Trophoblast cell (in vitro differentiated cells and primary cell): ENCODE measurements at regions not wholly inside any gene's neighbourhood (a gene's known extent, or its start where the extent isn't known, plus 50 kb on each side); places are given as distances from the start of the nearest gene placed in this dataset.
"Not testable (repeated sequence)": the region's sequence is repeated elsewhere in the genome, so short reads cannot be mapped to it uniquely, and the experiment has no call there.

ENCODE experiments used
- DNase-seq, 2 donors: peaks; one replicate each; pipeline ENCODE4 v3.0.0-alpha.2; 2016
- H2AFZ ChIP-seq: 2 replicates; pipeline ENCODE4 v1.6.1; 2013; ENCODE audit warnings: low read length, moderate library complexity, mild to moderate bottlenecking; ENCODE audit not compliant: insufficient read depth, poor library complexity
- H2AK5ac ChIP-seq: 2 replicates; pipeline ENCODE4 v1.6.1; 2013; ENCODE audit warnings: mild to moderate bottlenecking, low read length
- H2BK120ac ChIP-seq: 2 replicates; pipeline ENCODE4 v1.6.1; 2013; ENCODE audit warnings: low read length, mild to moderate bottlenecking, moderate library complexity; ENCODE audit not compliant: insufficient read depth, poor library complexity
- H2BK12ac ChIP-seq: 2 replicates; pipeline ENCODE4 v1.6.1; 2013; ENCODE audit warnings: mild to moderate bottlenecking, low read length, moderate library complexity
- H2BK5ac ChIP-seq: 2 replicates; pipeline ENCODE4 v1.6.1; 2013; ENCODE audit warnings: low read length, low read depth, moderate library complexity, mild to moderate bottlenecking; ENCODE audit not compliant: poor library complexity
- H3K14ac ChIP-seq: 2 replicates; pipeline ENCODE4 v1.6.1; 2013; ENCODE audit warnings: mild to moderate bottlenecking, low read length
- H3K18ac ChIP-seq: 2 replicates; pipeline ENCODE4 v1.6.1; 2013; ENCODE audit warnings: mild to moderate bottlenecking, low read length
- H3K23ac ChIP-seq: 2 replicates; pipeline ENCODE4 v1.6.1; 2013; ENCODE audit warnings: low read length
- H3K27ac ChIP-seq: 2 replicates; pipeline ENCODE4 v1.5.1; 2013; ENCODE audit warnings: low read depth, mild to moderate bottlenecking, inconsistent platforms, low read length, moderate library complexity
- H3K27me3 ChIP-seq: 2 replicates; pipeline ENCODE4 v1.6.1; 2013; ENCODE audit warnings: inconsistent platforms, mild to moderate bottlenecking, low read length, moderate library complexity; ENCODE audit not compliant: insufficient read depth
- H3K36me3 ChIP-seq, 2 experiments: 1 replicate in 1 of 2; 2 replicates in 1 of 2; pipeline ENCODE4 v1.6.1; 2013; ENCODE audit warnings: low read length in 2 of 2, mild to moderate bottlenecking in 2 of 2, moderate library complexity in 1 of 2; ENCODE audit not compliant: insufficient read depth in 2 of 2, control insufficient read depth in 1 of 2
- H3K4ac ChIP-seq: 2 replicates; pipeline ENCODE4 v1.6.1; 2013; ENCODE audit warnings: low read depth, mild to moderate bottlenecking, low read length, moderate library complexity
- H3K4me1 ChIP-seq, 2 experiments: 1 replicate in 1 of 2; 2 replicates in 1 of 2; pipeline ENCODE4 v1.6.1; 2013; ENCODE audit warnings: low read length in 2 of 2, mild to moderate bottlenecking in 2 of 2, moderate library complexity in 1 of 2; ENCODE audit not compliant: insufficient read depth in 2 of 2, control insufficient read depth in 1 of 2
- H3K4me2 ChIP-seq: 2 replicates; pipeline ENCODE4 v1.6.1; 2013; ENCODE audit warnings: inconsistent platforms, mild to moderate bottlenecking, low read length, moderate library complexity
- H3K4me3 ChIP-seq: 2 replicates; pipeline ENCODE4 v1.5.1; 2013; ENCODE audit warnings: mild to moderate bottlenecking, low read depth, low read length, inconsistent platforms
- H3K79me1 ChIP-seq: one replicate; pipeline ENCODE4 v1.6.1; 2013; ENCODE audit warnings: low read length
- H3K79me2 ChIP-seq: 2 replicates; pipeline ENCODE4 v1.6.1; 2013; ENCODE audit warnings: low read length, mild to moderate bottlenecking; ENCODE audit not compliant: control insufficient read depth, insufficient read depth, poor library complexity
- H3K9ac ChIP-seq: 2 replicates; pipeline ENCODE4 v1.6.1; 2013; ENCODE audit warnings: mild to moderate bottlenecking, low read length
- H3K9me3 ChIP-seq: 2 replicates; pipeline ENCODE4 v1.6.1; 2013; ENCODE audit warnings: low read depth, mild to moderate bottlenecking, control low read depth, inconsistent platforms, low read length; ENCODE audit not compliant: insufficient read depth
- H4K12ac ChIP-seq: 2 replicates; pipeline ENCODE4 v1.6.1; 2013; ENCODE audit warnings: low read depth, mild to moderate bottlenecking, low read length, moderate library complexity
- H4K8ac ChIP-seq: 2 replicates; pipeline ENCODE4 v1.6.1; 2013; ENCODE audit warnings: low read depth, mild to moderate bottlenecking, low read length, moderate library complexity
- H4K91ac ChIP-seq: one replicate; pipeline ENCODE4 v1.6.1; 2013; ENCODE audit warnings: low read depth, mild to moderate bottlenecking, low read length, moderate library complexity
- WGBS: extraction: QIAGEN DNeasy Blood & Tissue Kit; methylation state at CpG from one replicate; pipeline ENCODE4 v1.1.7; 2013; ENCODE audit warnings: missing lambda C conversion rate; ENCODE audit not compliant: insufficient read length, insufficient coverage; ENCODE audit errors: extremely low coverage; 5-methylcytosine and 5-hydroxymethylcytosine counted together

DNA sequence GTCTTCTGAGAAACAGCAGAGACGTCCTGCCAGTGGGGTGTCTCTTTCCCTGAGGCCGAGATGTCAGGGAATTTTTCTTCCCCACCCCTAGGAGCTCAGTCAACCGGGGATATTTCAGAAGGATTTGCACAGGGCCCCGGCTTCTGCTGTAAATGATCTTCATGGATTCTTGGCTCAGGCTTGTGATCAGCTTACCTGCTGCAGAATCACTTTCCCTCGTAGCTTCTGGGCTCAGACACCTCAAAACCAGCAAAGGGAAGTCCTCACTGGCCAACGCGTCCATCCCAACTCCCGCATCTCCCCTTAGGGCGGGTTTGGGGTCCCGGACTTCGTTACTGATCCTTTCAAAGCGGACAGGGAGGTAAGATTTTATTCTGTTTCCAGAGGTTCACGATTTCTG is 212.7 kb downstream of the SHOX start:
- Histone ChIP-seq H3K4me2 (no peak overlapping the region), H3K9ac (no peak overlapping the region), H3K14ac (no peak overlapping the region), H2BK5ac (no peak overlapping the region), H3K4me3 (no peak overlapping the region), H4K91ac (no peak overlapping the region), H3K79me2 (no peaks in the 10 kb centered on the region), H2BK12ac (no peak overlapping the region), H2AK5ac (no peak overlapping the region), H2BK120ac (no peak overlapping the region), H2AFZ (no peak overlapping the region), H3K27ac (peak overlapping the region; percentile 5), H4K12ac (no peak overlapping the region), H3K18ac (no peak overlapping the region), H3K4ac (no peak overlapping the region), H3K79me1 (peaks cover 2% of the 10 kb centered on the region), H3K27me3 (no peaks in the 10 kb centered on the region), H4K8ac (no peak overlapping the region), H3K4me1 (peaks cover 0 to 2% of the 10 kb centered on the region in 2 experiments), H3K9me3 (peaks cover 1% of the 10 kb centered on the region), H3K36me3 (no peaks in the 10 kb centered on the region), H3K23ac (no peak overlapping the region)
- no CpG with 5 or more reads among the region's 13 CpGs for WGBS
- no peak for DNase-seq

DNA sequence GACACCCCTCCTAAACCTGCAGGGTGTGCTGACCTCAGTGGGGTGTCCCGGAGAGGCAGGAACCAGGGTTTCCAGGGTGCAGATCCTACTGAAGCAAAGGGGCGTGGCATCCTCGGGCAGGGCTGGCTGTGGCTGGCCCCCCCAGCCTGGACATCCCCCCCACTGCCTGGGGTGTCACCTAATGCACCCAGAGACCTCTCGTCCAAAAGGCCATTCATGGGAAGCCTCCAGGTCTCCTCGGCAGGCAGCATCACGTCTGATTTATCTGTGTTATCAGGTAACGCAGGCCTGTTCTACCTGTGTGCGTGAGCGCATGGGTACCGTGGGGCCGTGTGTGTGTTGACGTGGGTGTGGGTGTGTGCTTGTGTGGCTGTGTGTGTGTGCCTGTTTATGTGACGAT is 210.0 kb downstream of the SHOX start:
- Histone ChIP-seq H3K4me2 (no peak overlapping the region), H4K8ac (no peak overlapping the region), H2BK12ac (no peak overlapping the region), H3K14ac (no peak overlapping the region), H2AFZ (no peak overlapping the region), H3K4me3 (no peak overlapping the region), H4K12ac (no peak overlapping the region), H3K9me3 (peaks cover 1% of the 10 kb centered on the region), H3K27ac (no peak overlapping the region), H2BK5ac (no peak overlapping the region), H3K18ac (no peak overlapping the region), H3K36me3 (no peaks in the 10 kb centered on the region), H3K27me3 (no peaks in the 10 kb centered on the region), H3K23ac (no peak overlapping the region), H4K91ac (no peak overlapping the region), H3K9ac (no peak overlapping the region), H2BK120ac (no peak overlapping the region), H2AK5ac (no peak overlapping the region), H3K79me2 (no peaks in the 10 kb centered on the region), H3K4ac (no peak overlapping the region), H3K4me1 (no peaks in the 10 kb centered on the region), H3K79me1 (no peaks in the 10 kb centered on the region)
- no peak for DNase-seq
- no CpG with 5 or more reads among the region's 13 CpGs for WGBS

DNA sequence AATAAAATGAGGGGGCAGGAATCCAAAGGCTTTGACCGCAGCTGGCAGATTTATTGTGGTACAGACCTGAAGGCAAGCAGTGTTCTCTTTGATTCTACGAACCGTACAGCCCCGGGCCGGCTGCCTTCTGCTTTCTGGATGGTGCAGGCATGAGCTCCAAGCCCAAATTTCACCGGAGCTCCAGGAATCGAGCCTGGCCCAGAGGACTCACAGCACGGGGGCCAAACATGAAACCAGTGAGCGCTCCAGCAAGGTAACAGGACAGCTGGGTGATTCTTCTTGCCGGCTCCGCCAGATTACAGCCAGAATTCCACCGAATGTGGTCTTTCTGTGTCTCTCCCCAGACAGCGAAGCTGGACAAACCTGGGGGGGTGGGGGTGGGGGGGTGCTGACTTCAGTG is 208.1 kb downstream of the SHOX start:
- not testable (repeated sequence) for H3K4me2 ChIP-seq, H4K8ac ChIP-seq, H2AK5ac ChIP-seq, H3K79me2 ChIP-seq, H3K27ac ChIP-seq, H3K4me3 ChIP-seq, H3K23ac ChIP-seq, H3K14ac ChIP-seq, H4K91ac ChIP-seq, H3K18ac ChIP-seq, H3K36me3 ChIP-seq, H2BK5ac ChIP-seq, H4K12ac ChIP-seq, H2BK120ac ChIP-seq, H3K4me1 ChIP-seq, H3K27me3 ChIP-seq, H3K9me3 ChIP-seq, H2AFZ ChIP-seq, H3K79me1 ChIP-seq, H2BK12ac ChIP-seq, H3K9ac ChIP-seq, H3K4ac ChIP-seq, DNase-seq
- no CpG with 5 or more reads among the region's 13 CpGs for WGBS

DNA sequence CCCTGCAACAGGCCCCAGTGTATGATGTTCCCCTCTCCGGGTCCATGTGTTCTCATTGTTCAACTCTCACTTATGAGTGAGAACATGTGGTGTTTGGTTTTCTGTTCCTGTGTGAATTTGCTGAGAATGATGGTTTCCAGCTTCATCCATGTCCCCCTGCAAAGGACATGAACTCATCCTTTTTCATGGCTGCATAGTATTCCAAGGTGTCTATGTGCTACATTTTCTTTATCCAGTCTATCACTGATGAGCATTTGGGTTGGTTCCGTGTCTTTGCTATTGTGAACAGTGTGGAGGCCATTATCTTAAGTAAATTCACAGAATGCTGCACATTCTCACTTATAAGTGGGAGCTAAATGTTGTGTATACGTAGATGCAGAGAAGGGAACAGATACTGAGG is 205.3 kb downstream of the SHOX start:
- H3K4me1 ChIP-seq, H3K23ac ChIP-seq, H2AK5ac ChIP-seq, H3K4me3 ChIP-seq, H3K4ac ChIP-seq, H3K27me3 ChIP-seq, H2BK5ac ChIP-seq, H4K12ac ChIP-seq, H3K9me3 ChIP-seq, H2BK120ac ChIP-seq, H2BK12ac ChIP-seq, H4K8ac ChIP-seq, H3K4me2 ChIP-seq, H3K79me1 ChIP-seq, H3K36me3 ChIP-seq, H2AFZ ChIP-seq, H3K18ac ChIP-seq, H3K14ac ChIP-seq, H3K27ac ChIP-seq, H4K91ac ChIP-seq, H3K79me2 ChIP-seq, DNase-seq, H3K9ac ChIP-seq: not testable (repeated sequence)
- WGBS = no CpG with 5 or more reads among the region's 3 CpGs
